GM13976 (cell line): ENCODE measurements at regions not wholly inside any gene's neighbourhood (a gene's known extent, or its start where the extent isn't known, plus 50 kb on each side); places are given as distances from the start of the nearest gene placed in this dataset.

Experiments used
- DNase-seq: peaks from one replicate; pipeline ENCODE4 v3.0.0; 2012; ENCODE audit warnings: low spot score
- in situ Hi-C: fragments of 300-500 bp; cut with MboI; formaldehyde crosslinking; loops from one replicate; pipeline ENCODE4 v1.12.0; 2022; ENCODE audit warnings: low sequenced_read_pairs, mixed read lengths, inconsistent platforms; ENCODE audit not compliant: unreplicated experiment
- TF ChIP-seq, protein P1 (sequence below): IDR thresholded peaks from 2 replicates; pipeline ENCODE4 v1.5.1; 2012; ENCODE audit warnings: borderline replicate concordance, mild to moderate bottlenecking; ENCODE audit not compliant: insufficient read depth; ENCODE audit errors: extremely low read depth, missing control alignments, control extremely low read depth

DNA sequence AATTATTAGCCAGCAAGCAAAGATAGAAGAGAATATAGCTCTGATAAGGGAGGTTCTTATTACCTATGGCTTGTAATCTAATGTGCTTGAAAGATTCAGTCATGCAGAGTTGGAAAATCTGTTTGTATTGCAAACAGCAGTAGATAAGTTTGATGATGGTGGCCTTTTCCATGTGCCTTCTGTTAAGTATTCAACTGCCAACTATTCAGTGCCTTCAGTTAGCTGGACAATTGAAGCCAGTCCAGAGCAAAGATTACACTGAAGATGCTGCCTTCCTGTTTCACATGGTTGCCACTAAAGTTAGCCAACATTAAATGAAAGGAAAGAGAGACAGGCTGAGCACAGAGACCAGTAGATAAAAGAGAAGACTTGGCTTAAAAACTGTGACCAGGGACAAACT, 92.7 kb upstream of the SLC38A2 start:
- TF ChIP-seq, protein P1, sequence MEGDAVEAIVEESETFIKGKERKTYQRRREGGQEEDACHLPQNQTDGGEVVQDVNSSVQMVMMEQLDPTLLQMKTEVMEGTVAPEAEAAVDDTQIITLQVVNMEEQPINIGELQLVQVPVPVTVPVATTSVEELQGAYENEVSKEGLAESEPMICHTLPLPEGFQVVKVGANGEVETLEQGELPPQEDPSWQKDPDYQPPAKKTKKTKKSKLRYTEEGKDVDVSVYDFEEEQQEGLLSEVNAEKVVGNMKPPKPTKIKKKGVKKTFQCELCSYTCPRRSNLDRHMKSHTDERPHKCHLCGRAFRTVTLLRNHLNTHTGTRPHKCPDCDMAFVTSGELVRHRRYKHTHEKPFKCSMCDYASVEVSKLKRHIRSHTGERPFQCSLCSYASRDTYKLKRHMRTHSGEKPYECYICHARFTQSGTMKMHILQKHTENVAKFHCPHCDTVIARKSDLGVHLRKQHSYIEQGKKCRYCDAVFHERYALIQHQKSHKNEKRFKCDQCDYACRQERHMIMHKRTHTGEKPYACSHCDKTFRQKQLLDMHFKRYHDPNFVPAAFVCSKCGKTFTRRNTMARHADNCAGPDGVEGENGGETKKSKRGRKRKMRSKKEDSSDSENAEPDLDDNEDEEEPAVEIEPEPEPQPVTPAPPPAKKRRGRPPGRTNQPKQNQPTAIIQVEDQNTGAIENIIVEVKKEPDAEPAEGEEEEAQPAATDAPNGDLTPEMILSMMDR, result no peak
- DNase-seq, result no peak
- in situ Hi-C loops, result no loop called here

DNA sequence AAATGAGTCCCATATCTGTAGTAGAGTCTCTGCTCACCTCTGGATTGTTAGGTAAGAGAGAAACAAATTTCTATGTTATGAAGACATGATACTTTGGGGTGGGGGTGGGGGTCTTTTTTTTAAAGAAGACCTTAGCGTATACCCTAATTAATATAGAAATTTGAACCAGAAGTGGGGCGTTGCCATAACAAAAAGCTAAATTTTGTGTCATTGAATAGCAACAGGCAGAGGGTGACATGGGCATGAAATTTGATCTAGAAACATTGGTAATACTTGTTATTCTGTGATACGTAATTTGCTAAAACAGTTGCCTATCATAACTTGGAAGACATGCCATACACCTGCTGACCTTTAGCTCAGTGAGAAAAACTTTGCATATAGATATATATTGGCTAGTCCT, 92.3 kb upstream of the SLC38A2 start:
- TF ChIP-seq, protein P1, result no peak
- in situ Hi-C loops, result no loop called here
- no peak for DNase-seq

DNA sequence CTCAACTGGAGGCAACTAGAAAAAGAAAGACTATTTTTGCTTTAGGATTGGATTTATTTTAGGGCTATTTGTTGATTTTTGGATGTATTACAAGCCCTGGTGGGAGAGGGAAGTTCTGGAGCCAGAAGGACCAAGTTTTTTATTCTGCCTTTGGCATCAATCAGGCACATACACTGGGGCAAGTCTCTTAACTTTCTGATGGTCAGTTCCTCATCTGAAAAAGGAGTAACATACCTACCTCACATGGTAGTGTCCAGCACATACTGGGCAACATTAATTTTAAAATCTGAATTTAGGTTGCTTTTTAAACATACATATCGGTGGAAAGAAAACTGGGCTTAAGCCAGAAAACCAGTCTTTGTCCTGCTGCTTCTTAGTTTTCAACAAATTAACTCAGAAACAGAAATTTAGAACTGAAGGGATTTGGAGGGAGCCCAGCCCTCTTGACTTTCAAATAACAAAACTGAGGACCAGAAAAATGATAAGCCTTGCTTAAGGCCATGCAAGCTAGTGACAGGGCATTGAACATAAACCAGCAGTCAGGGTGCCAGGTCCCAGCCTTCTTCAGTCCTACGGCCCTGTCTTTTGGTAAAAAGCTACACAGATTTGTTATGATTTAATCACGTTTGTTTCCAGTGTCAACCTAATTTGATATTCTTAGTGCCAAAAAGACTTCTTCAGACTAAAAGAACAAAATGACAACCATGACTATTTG, 90.2 kb upstream of the SLC38A2 start:
- DNase-seq, result no peak
- in situ Hi-C loops, result no loop called here
- TF ChIP-seq, protein P1, result no peak

DNA sequence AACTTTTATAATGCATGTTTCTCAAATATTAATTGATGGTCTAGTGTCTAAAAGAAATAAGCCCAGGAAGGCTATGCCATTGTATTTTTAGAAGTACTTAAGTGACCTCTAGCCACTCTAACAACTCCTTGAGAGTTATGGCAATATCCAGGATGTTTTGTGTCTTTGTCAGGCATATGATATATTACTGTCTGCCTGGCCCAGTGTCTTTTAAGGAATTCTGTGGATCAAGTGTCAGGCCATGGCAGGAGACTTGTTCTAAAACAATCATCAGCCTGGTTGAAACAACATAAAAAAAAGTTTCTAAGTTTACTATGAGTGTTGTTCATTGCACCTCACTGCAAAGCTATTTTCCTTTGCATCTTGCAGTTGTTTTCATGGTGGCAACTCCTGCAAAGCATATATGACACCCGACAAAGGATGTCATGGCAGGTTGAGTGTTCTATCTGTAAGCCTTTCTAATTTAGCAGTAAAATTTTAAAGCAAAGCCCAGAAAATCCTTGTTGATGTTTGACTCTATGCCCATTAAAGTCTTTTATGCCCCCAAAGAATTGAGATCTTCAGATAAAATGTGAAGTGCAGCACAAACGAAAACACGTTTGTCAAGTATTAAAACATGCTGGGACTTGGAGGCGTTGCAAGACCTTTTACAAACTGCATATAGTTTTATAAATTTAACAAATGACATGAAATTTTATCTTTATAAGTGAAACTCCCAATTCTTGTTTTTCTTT, 89.5 kb upstream of the SLC38A2 start:
- DNase-seq, result no peak
- TF ChIP-seq, protein P1, result no peak
- in situ Hi-C loops, result no loop called here

DNA sequence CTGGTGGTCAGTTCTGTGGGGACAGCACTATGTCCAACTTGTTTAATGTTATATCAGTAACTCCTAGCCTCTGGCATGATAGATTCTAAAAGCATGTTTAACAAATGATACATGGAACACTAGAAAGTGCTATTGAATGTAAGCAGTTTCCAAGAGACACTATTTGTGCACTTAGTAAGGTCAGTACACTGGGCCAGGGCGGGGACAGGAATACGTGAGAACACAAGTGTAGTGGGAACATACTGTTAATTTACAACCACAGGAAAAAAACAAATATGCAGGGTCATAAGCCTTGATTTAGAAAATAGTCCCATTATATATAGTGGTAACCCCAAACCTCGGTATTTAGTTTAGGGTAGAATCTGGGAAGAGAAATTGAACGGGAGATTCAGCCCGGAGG, 88.9 kb upstream of the SLC38A2 start:
- in situ Hi-C loops, result no loop called here
- TF ChIP-seq, protein P1, result no peak
- no peak for DNase-seq

DNA sequence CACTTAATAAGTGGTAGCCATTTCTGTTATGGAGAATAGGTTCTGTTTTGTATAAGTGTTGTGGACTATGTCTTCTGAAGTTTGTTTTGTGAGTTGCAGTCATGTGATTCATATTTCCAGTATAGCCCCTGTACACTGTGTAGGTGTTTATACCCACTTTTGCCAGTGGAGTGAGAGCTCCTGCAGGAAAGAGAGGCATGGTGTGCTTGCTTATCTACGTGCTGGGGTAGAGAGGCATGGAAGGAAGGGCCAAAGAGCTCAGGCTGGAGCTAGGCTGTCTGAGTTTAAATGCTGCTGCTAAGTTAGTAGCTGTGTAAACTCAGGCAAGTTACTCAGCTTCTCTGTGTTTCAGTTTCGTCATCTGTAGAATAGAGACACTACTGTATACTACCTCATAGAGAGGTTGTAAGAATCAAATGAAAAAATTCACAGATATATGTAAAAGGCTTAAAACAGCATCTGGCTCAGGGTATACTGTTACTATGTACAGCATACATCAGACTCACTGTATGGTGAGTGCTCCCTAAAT, 88.2 kb upstream of the SLC38A2 start:
- TF ChIP-seq, protein P1, result no peak
- in situ Hi-C loops, result no loop called here
- DNase-seq, result no peak
